Neural cell (in vitro differentiated cells): ENCODE measurements at regions not wholly inside any gene's neighbourhood (a gene's known extent, or its start where the extent isn't known, plus 50 kb on each side); places are given as distances from the start of the nearest gene placed in this dataset.

Source experiments
- H2AFZ ChIP-seq: fragments of 200-600, 300-800 bp; sonication (generic), shearing (Covaris generic); 2 replicates; pipeline ENCODE4 v1.6.0; 2014; ENCODE audit warnings: low read depth, mild to moderate bottlenecking, antibody characterized with exemption, low read length, moderate library complexity
- H3F3A ChIP-seq: fragments of 200-600 bp; shearing (Covaris generic); 2 replicates; pipeline ENCODE4 v1.6.1; 2016; ENCODE audit warnings: mild to moderate bottlenecking, moderate library complexity, mixed read lengths, antibody characterized with exemption, low read length; ENCODE audit not compliant: insufficient read depth, poor library complexity, severe bottlenecking
- H3K27ac ChIP-seq: fragments of 200-600, 300-800 bp; sonication (generic), shearing (Covaris generic); 2 replicates; pipeline ENCODE4 v1.5.1; 2014; ENCODE audit warnings: mild to moderate bottlenecking, low read length, moderate library complexity
- H3K27me3 ChIP-seq: fragments of 300-800, 200-600 bp; sonication (generic), shearing (Covaris generic); 2 replicates; pipeline ENCODE4 v1.6.0; 2014; ENCODE audit warnings: mild to moderate bottlenecking, low read depth, low read length, moderate library complexity; ENCODE audit not compliant: insufficient read depth
- H3K36me3 ChIP-seq: fragments of 300-800, 200-600 bp; sonication (generic), shearing (Covaris generic); 2 replicates; pipeline ENCODE4 v1.5.1; 2014; ENCODE audit warnings: mild to moderate bottlenecking, antibody characterized with exemption, low read length, moderate library complexity; ENCODE audit not compliant: insufficient read depth
- H3K4me2 ChIP-seq: fragments of 300-800, 200-600 bp; sonication (generic), shearing (Covaris generic); 2 replicates; pipeline ENCODE4 v1.6.0; 2014; ENCODE audit warnings: mild to moderate bottlenecking, low read length
- H3K4me3 ChIP-seq: fragments of 300-800, 200-600 bp; sonication (generic), shearing (Covaris generic); 2 replicates; pipeline ENCODE4 v1.5.1; 2014; ENCODE audit warnings: mild to moderate bottlenecking, low read length, moderate library complexity
- H3K79me2 ChIP-seq: fragments of 200-600 bp; shearing (Covaris generic); replicated peaks from 2 replicates; pipeline ENCODE4 v1.6.0; 2014; ENCODE audit warnings: mild to moderate bottlenecking, low read length, moderate library complexity; ENCODE audit not compliant: insufficient read depth
- H3K9ac ChIP-seq: fragments of 300-800, 200-600 bp; sonication (generic), shearing (Covaris generic); 2 replicates; pipeline ENCODE4 v1.6.1; 2016; ENCODE audit warnings: mild to moderate bottlenecking, low read length, mixed read lengths
- H3K9me2 ChIP-seq: fragments of 200-600 bp; shearing (Covaris generic); 2 replicates; pipeline ENCODE4 v1.6.1; 2016; ENCODE audit warnings: mild to moderate bottlenecking, low read length, mixed read lengths; ENCODE audit not compliant: insufficient read depth
- H3K9me3 ChIP-seq: fragments of 200-600, 300-800 bp; sonication (generic), shearing (Covaris generic); 2 replicates; pipeline ENCODE4 v1.6.1; 2016; ENCODE audit warnings: mild to moderate bottlenecking, mixed run types, low read length, moderate library complexity, mixed read lengths
- H4K20me1 ChIP-seq: fragments of 200-600 bp; shearing (Covaris generic); 2 replicates; pipeline ENCODE4 v1.6.1; 2016; ENCODE audit warnings: mild to moderate bottlenecking, mixed run types; ENCODE audit not compliant: insufficient read depth
- CTCF ChIP-seq: fragments of 450-650 bp; IDR thresholded peaks from 2 replicates; pipeline ENCODE4 v1.5.1; 2014; ENCODE audit warnings: antibody characterized with exemption, mild to moderate bottlenecking, moderate library complexity; ENCODE audit not compliant: poor library complexity, severe bottlenecking
- EP300 ChIP-seq: fragments of 450-650 bp; conservative IDR thresholded peaks from 2 replicates; pipeline ENCODE4 v1.6.1; 2014; ENCODE audit warnings: antibody characterized with exemption, mild to moderate bottlenecking, moderate library complexity; ENCODE audit not compliant: poor library complexity, severe bottlenecking
- EZH2 ChIP-seq: fragments of 200-600, 300-800 bp; shearing (Covaris generic), sonication (generic); IDR thresholded peaks from 2 replicates; pipeline ENCODE4 v1.6.1; 2014; ENCODE audit warnings: antibody characterized with exemption, low read length, borderline replicate concordance, mild to moderate bottlenecking; ENCODE audit not compliant: insufficient read depth, poor library complexity, severe bottlenecking
- MXI1 ChIP-seq: fragments of 450-650 bp; conservative IDR thresholded peaks from 2 replicates; pipeline ENCODE4 v1.6.1; 2014; ENCODE audit warnings: antibody characterized with exemption, mild to moderate bottlenecking; ENCODE audit not compliant: poor library complexity, severe bottlenecking
- POLR2AphosphoS5 ChIP-seq: IDR thresholded peaks from 2 replicates; pipeline ENCODE4 v1.6.1; 2012
- RAD21 ChIP-seq: fragments of 450-650 bp; conservative IDR thresholded peaks from 2 replicates; pipeline ENCODE4 v1.6.1; 2014; ENCODE audit warnings: antibody characterized with exemption, mild to moderate bottlenecking, moderate library complexity
- REST ChIP-seq: IDR thresholded peaks from 2 replicates; pipeline ENCODE4 v1.6.1; 2012; ENCODE audit warnings: borderline replicate concordance
- SMC3 ChIP-seq: fragments of 450-650 bp; conservative IDR thresholded peaks from 2 replicates; pipeline ENCODE4 v1.6.1; 2014; ENCODE audit warnings: antibody characterized with exemption, mild to moderate bottlenecking, moderate library complexity; ENCODE audit not compliant: poor library complexity
- TAF1 ChIP-seq: IDR thresholded peaks from 2 replicates; pipeline ENCODE4 v1.6.1; 2012; ENCODE audit warnings: low read depth

- no peak overlapping the region for H3K27ac ChIP-seq
- H3F3A ChIP-seq = no peaks in the 10 kb centered on the region
- no peaks in the 10 kb centered on the region for H4K20me1 ChIP-seq
- no peak overlapping the region for H3K4me2 ChIP-seq
- no peaks in the 10 kb centered on the region for H3K79me2 ChIP-seq
- no peaks in the 10 kb centered on the region for H3K9me2 ChIP-seq
- H3K36me3 ChIP-seq = no peaks in the 10 kb centered on the region
- no peak overlapping the region for H3K4me3 ChIP-seq
- TF ChIP-seq TAF1 = no peak
- TF ChIP-seq POLR2AphosphoS5 = no peak
- no peak for TF ChIP-seq REST
- no peak for TF ChIP-seq CTCF
- TF ChIP-seq MXI1 = no peak
- no peak for TF ChIP-seq RAD21
- no peak for TF ChIP-seq SMC3
- TF ChIP-seq EP300 = no peak
- no peak for TF ChIP-seq EZH2
- no peaks in the 10 kb centered on the region for H3K9me3 ChIP-seq
- H3K27me3 ChIP-seq = no peaks in the 10 kb centered on the region
- H3K9ac ChIP-seq = no peak overlapping the region
- H2AFZ ChIP-seq = no peak overlapping the region
These were observed 196.2 kb upstream of the SLC24A2 start for GRCh38 chr9:19985081-19985480.

- H4K20me1 ChIP-seq = no peaks in the 10 kb centered on the region
- no peaks in the 10 kb centered on the region for H3K9me3 ChIP-seq
- no peak overlapping the region for H3K9ac ChIP-seq
- H3K79me2 ChIP-seq = no peaks in the 10 kb centered on the region
- H3K27me3 ChIP-seq = no peaks in the 10 kb centered on the region
- no peaks in the 10 kb centered on the region for H3F3A ChIP-seq
- TF ChIP-seq POLR2AphosphoS5 (no peak), EP300 (no peak), RAD21 (no peak), MXI1 (no peak), EZH2 (no peak), TAF1 (no peak), CTCF (no peak), REST (no peak), SMC3 (no peak)
- no peak overlapping the region for H3K4me3 ChIP-seq
- no peak overlapping the region for H2AFZ ChIP-seq
- no peaks in the 10 kb centered on the region for H3K9me2 ChIP-seq
- H3K4me2 ChIP-seq = no peak overlapping the region
- no peaks in the 10 kb centered on the region for H3K36me3 ChIP-seq
- H3K27ac ChIP-seq = no peak overlapping the region
These were observed 187.4 kb upstream of the SLC24A2 start for GRCh38 chr9:19976226-19976625.
